NB4 (cell line): ENCODE measurements at regions not wholly inside any gene's neighbourhood (a gene's known extent, or its start where the extent isn't known, plus 50 kb on each side); places are given as distances from the start of the nearest gene placed in this dataset.

Experiments used
- DNase-seq: peaks from one replicate; pipeline ENCODE4 v3.0.0; 2010; ENCODE audit warnings: low read depth
- H3K4me3 ChIP-seq: one replicate; pipeline ENCODE4 v1.5.1; 2011; ENCODE audit warnings: mild to moderate bottlenecking, low read depth, low read length, moderate library complexity
- MYC ChIP-seq: IDR thresholded peaks from 2 replicates; pipeline ENCODE4 v1.6.1; 2011; ENCODE audit warnings: low read depth, low read length
- POLR2A ChIP-seq: IDR thresholded peaks from 2 replicates; pipeline ENCODE4 v1.6.1; 2011; ENCODE audit warnings: mild to moderate bottlenecking; ENCODE audit not compliant: insufficient read length; ENCODE audit errors: extremely low read depth
- TF ChIP-seq, protein P1 (sequence below): IDR thresholded peaks from 2 replicates; pipeline ENCODE4 v1.6.1; 2011; ENCODE audit warnings: low read depth, low read length
- TF ChIP-seq, protein P2 (sequence below): IDR thresholded peaks from one replicate; pipeline ENCODE4 v1.5.1; 2012; ENCODE audit warnings: low read depth, low read length

DNA sequence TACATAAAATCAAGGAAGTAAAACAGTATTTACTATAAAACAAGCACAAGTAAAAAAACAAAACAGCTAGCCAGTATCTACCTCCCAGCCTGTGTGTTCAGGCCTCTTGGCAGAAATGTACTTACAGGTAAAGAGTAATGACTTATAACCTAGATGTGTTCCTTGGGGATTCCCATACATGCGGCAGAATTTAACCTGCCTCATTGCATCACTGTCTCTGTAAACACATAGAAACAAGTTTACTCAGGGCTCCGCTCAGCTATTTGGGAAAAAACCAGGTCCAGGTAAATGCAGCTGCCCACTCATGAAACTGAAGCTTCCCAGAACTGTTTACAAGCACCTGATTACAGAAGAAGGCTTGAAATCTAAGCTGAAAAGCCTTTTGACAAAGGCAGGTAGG lies 50.7 kb upstream of the SERP2 start:
- TF ChIP-seq POLR2A (no peak), MYC (no peak)
- TF ChIP-seq, protein P1, sequence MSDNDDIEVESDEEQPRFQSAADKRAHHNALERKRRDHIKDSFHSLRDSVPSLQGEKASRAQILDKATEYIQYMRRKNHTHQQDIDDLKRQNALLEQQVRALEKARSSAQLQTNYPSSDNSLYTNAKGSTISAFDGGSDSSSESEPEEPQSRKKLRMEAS, result no peak
- TF ChIP-seq, protein P2, sequence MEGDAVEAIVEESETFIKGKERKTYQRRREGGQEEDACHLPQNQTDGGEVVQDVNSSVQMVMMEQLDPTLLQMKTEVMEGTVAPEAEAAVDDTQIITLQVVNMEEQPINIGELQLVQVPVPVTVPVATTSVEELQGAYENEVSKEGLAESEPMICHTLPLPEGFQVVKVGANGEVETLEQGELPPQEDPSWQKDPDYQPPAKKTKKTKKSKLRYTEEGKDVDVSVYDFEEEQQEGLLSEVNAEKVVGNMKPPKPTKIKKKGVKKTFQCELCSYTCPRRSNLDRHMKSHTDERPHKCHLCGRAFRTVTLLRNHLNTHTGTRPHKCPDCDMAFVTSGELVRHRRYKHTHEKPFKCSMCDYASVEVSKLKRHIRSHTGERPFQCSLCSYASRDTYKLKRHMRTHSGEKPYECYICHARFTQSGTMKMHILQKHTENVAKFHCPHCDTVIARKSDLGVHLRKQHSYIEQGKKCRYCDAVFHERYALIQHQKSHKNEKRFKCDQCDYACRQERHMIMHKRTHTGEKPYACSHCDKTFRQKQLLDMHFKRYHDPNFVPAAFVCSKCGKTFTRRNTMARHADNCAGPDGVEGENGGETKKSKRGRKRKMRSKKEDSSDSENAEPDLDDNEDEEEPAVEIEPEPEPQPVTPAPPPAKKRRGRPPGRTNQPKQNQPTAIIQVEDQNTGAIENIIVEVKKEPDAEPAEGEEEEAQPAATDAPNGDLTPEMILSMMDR, result no peak
- H3K4me3 ChIP-seq, result no peak overlapping the region
- DNase-seq, result no peak

DNA sequence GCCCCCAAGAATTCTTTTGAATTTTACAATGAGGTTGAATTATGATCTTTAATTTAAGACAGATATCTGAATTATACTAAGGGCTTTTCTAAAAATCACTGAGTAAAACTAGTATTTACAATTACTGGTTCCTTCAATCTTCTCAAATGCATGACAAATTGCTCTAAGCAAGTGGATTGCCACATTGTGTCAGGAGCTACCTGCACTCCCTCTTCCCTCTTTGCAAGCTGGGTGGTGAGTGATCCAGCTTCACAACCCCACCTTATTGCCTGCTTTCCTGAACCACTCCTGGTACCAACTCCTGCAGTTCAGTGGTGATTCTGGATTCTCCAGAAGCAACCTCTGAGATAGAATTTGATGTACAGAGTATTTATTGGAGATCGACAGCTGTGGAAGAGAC lies 49.9 kb upstream of the SERP2 start:
- no peak overlapping the region for H3K4me3 ChIP-seq
- TF ChIP-seq, protein P1, result no peak
- TF ChIP-seq POLR2A, result no peak
- no peak for TF ChIP-seq MYC
- TF ChIP-seq, protein P2, result no peak
- no peak for DNase-seq
